GM21717 (cell line): ENCODE measurements at regions not wholly inside any gene's neighbourhood (a gene's known extent, or its start where the extent isn't known, plus 50 kb on each side); places are given as distances from the start of the nearest gene placed in this dataset.
"Not testable (repeated sequence)": the region's sequence is repeated elsewhere in the genome, so short reads cannot be mapped to it uniquely, and the experiment has no call there.

Experiments
- ATAC-seq: cut with Tn5 transposase; IDR thresholded peaks from one replicate; pipeline ENCODE4 v1.9.1; 2021; ENCODE audit warnings: mild to moderate bottlenecking, moderate library complexity; ENCODE audit not compliant: unreplicated experiment

DNA sequence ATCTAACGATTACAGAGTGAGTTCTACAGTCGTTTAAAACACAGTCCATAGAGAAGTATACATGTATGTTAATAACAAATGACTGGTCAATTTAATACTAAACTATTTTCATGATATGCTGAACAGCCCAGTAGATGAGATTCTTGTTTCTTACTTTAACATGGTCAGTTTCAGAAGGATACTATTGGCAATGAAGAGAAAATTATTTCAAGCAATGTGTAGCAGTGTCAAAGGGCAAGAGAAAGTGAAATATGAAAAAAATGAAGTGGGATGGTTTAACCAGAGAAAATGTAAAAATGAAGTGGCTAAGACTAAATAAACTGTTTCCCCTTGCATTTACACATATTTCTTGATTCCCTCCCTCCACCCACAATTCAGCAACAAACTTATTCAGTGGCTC is 192.1 kb upstream of the TTC14 start:
- no peak for ATAC-seq

DNA sequence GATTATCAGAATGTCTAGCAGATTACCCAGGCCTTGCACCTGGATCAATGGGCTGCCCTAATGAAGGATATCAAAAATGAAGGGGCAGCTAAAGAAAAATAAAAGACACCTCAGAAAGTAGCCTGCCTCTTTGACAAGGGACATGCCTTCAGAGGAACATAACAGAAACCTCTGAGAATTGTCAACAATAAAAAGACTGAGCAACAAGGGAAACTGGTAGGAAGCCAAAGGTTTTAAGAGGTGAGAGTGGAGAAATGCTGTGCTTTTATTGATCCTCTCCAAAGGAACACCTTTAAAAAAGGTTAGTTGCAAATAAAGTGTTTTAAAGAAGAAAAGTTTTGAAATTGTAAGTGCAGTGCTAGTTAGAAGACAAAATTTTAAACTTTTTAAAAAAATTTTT is 187.8 kb upstream of the TTC14 start:
- ATAC-seq = no peak

- ATAC-seq = no peak
These were observed 185.8 kb upstream of the TTC14 start for GRCh38 chr3:180416111-180416594.

DNA sequence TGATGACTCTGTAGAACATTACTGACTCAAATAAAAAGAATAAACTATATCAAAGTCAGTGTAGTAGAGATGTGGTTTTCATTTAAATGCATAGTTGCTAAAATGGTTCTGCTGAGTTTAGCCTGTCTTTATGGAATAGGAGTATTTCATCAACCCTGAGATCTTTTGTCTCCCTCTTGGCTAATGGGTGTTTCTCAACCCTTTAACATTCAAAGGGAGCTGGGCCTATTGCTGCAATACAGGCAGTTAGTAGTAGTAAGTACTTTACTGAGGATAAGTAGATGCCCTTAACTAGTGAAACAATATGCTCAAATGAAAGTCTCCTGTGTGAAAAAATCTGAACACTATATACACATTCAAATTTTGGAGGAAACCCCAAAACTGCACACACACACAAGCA is 184.7 kb upstream of the TTC14 start:
- ATAC-seq = no peak

DNA sequence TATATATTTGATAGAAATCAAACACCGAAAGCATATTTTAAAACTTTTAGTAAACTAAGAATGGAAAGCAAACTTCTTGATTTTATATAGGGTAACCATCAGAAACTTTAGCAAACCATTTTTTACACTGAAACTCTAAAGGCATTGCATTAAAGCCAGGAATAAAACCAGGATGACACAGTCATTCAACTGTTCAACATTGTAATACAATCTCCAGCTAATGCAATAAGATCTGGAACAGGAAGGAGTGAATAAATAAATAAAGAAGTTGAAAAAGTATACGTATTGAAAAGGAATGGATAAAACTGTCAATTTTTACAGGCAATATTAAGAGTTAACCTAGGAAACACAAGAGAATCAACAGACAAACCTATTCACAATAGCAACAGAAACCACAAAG is 181.9 kb upstream of the TTC14 start:
- no peak for ATAC-seq

DNA sequence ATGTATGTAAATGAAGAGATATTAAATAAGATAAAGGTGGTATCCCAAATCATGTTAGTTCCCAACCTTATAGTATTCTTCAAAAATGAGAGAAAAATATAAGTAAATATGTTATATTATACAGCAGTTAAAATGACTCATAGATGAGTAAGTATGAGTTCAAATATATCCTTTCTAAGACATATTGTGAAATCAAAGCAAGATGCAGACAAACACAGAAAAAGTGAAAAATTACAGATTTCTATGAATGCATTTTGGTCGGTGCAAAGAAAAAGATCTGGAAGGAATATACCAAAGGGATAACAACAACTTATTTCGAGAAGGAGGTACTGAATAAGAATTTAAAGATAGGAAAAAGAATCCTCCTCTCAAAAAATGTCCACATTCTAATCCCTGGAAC is 181.2 kb upstream of the TTC14 start:
- no peak for ATAC-seq

GRCh38 chr3:180421221-180421620 is 180.7 kb upstream of the TTC14 start:
- ATAC-seq = no peak

- ATAC-seq = no peak
These were observed 180.2 kb upstream of the TTC14 start for GRCh38 chr3:180421721-180422120.

GRCh38 chr3:180424305-180424704 is 177.7 kb upstream of the TTC14 start:
- ATAC-seq = peak; percentile 61

DNA sequence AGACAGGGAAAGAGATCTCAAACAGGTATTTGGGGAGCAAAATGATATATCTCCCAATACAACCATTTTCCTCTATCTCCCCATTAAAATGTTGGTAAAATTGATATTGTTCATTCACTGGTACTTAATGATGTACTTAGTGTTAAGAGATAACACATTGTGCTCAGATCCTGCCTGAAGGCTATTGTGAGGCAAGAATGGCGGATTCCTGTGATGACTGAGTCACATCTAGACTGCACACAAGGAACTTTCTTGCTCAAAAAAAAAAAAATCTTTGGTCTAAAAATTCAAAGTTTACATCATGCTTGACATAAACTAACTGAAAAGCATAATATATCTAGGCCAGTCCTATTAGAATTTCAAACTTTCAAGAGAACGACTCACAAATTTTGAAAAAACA is 171.1 kb upstream of the TTC14 start:
- ATAC-seq = no peak

DNA sequence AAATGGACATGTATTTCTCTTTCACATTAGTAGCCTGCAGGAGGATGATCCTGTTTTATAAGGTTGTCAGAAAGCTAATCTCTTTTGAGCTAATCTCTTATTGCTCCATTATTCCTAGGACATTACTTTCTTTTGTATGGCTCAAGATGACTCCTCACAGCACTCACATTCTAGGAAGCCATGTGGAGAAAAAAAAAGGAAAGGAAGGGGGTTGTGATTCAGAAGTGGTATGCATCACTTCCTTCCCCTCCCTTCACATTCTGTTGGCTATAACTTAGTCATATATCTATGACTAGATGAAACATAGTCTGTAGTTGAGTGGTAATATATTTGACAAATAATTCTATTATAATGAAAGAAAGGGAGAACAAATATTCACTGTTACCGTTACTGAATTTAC is 168.8 kb upstream of the TTC14 start:
- ATAC-seq = no peak

DNA sequence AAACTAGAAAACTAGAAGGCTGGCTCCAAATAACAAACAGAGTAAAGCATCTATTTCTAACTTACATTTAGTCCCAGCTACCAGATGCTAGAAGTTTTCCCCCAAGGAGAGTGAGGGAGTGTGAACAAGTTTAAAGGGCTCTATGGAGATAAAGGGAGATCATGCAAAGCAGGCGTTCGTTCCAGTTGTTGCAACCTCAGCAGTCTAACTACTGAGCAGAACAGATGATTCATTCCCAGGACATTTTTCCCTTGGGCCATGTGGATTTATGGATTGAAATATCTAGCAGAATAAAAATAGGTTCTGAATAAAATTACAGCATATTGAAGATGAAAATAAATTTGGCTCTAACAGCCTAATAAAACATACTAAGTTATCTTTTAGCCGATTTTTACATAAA is 154.8 kb upstream of the TTC14 start:
- no peak for ATAC-seq

- not testable (repeated sequence) for ATAC-seq
These were observed 153.6 kb upstream of the TTC14 start for GRCh38 chr3:180448407-180448806.

DNA sequence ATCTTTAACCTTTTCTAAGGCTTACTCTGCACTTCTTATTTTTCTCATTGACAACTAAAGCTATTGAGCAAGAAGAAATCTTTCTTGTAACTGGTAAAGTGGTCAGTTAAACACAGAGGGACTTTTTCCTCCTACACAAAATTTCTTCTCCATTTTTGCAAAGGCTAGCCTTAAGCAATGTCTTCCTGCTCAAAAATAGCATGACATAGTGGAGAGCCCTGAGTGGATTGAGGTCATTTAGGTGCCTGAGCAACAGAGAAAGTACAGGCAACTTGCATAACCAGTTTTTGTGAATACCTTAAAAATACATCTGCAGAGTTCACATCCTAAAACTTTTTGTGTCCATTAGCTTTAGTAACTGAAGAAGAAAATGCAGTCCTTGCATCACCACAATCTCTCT is 144.7 kb upstream of the TTC14 start:
- ATAC-seq = no peak

GRCh38 chr3:180466401-180467011 is 135.5 kb upstream of the TTC14 start:
- no peak for ATAC-seq

DNA sequence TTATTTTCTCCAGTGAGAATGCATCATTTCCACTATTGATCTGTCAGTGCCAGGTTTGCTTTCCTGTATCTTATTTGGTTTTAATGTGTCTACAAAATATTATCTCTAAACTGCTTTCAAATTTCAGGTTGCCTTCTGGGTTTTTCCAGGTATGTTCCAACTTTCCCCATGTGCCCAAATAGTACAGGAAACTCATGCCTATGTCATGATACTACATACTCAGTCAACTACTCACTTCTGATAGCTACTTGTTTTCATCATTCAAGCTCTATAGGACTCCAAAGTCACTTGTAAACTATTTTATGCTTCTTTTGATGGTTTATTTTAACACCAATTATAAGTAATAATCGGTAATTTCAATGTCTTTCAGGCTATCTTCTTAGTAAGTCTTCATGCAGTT is 134.8 kb upstream of the TTC14 start:
- ATAC-seq = no peak

DNA sequence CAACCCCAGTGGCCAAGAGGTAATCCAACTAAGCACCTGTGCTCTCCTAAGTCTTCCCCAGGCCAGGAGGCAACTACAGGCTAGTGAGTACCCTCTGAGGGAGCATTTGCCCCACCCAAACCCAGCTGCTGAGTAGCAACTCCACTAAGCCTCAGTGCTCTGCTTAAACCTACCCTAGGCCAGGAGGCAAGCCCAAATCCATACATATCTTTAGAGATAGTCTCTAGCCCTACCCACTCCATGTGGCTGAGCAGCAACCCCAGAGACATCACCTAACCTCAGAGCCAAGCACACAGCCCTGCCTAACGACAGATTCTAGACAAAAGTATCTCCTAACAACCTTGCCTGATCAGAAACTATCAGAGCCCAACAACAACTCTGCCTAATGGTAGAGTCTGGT is 132.8 kb upstream of the TTC14 start:
- ATAC-seq = no peak

GRCh38 chr3:180478695-180479094 is 123.3 kb upstream of the TTC14 start:
- ATAC-seq = no peak

- no peak for ATAC-seq
These were observed 109.9 kb upstream of the TTC14 start for GRCh38 chr3:180492047-180492446.

DNA sequence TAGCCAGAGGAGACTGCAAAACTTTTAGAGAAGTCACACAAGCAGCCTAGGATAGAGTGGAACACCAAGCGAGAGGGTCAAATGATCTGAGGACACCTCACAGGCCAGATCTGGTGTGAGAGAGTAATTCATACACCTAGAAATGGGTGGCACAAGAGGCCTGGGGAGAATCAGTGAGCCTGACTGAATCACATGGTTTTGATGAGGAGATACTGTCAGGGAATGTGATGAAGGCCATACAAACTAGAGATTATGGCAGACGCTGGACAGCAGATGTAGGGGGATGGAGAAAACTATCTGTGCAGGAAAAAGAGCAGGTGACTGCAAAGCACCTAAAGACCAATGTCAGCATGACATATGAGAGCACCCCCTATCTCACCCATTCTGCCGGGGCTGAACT is 105.0 kb upstream of the TTC14 start:
- ATAC-seq = no peak

GRCh38 chr3:180516368-180516767 is 85.6 kb upstream of the TTC14 start:
- no peak for ATAC-seq

DNA sequence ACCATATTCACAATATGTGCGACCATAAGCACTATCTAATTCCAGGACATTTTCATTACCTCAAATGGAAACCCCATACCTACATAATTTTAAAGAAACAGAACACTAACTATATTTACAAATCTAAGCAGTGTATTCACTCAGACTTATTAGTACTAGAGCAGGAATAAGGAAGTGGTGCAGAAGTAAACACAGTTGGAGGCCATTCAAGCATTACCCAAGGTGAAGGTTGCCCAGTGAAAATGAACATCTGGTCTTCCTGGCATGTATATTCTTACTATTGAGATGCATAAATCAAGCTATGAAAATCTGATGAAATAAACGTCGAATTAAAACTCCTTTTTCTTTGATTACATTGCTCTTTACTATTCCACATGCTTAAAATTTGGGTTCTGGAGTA is 78.9 kb upstream of the TTC14 start:
- ATAC-seq = no peak

- ATAC-seq = no peak
These were observed 73.1 kb upstream of the TTC14 start for GRCh38 chr3:180528843-180529242.
